ENCODE measurements at regions not wholly inside any gene's neighbourhood (a gene's known extent, or its start where the extent isn't known, plus 50 kb on each side); places are given as distances from the start of the nearest gene placed in this dataset.

- TF ChIP-seq CHD7 (IDR thresholded peaks at IDR 0.05; ENCODE audit: insufficient replicate concordance, low read length) (no peak), EGR1 (IDR thresholded peaks at IDR 0.05; ENCODE audit: borderline replicate concordance, low read depth, low read length) (no peak), CEBPB (IDR thresholded peaks at IDR 0.05; ENCODE audit: low read depth, low read length) (no peak), JUN (IDR thresholded peaks at IDR 0.05; ENCODE audit: low read depth, low read length) (no peak)
These were observed 64.7 kb downstream of the SNRPE start (continued) for GRCh38 chr1:203926025-203926540.
